Breast epithelium (tissue), 4 donors: ENCODE measurements at regions not wholly inside any gene's neighbourhood (a gene's known extent, or its start where the extent isn't known, plus 50 kb on each side); places are given as distances from the start of the nearest gene placed in this dataset.

Experiments
- DNase-seq, 2 donors: peaks; one replicate each; pipeline ENCODE4 v3.0.0-alpha.2; 2019; ENCODE audit warnings: low spot score in 2 of 2
- H3K27ac ChIP-seq, 2 donors: fragments of 200-600 bp; sonication (generic) in 1 of 2; one replicate each; pipeline ENCODE4 v1.5.1; 2016 to 2019; ENCODE audit warnings: mild to moderate bottlenecking in 1 of 2
- H3K27me3 ChIP-seq, 2 donors: fragments of 200-600 bp; sonication (generic) in 1 of 2; one replicate each; pipeline versions ENCODE4 v1.5.1 to v1.6.0; 2017 to 2019; ENCODE audit warnings: control low read depth in 1 of 2, mild to moderate bottlenecking in 1 of 2
- H3K36me3 ChIP-seq: fragments of 200-600 bp; one replicate; pipeline ENCODE4 v1.5.1; 2019
- H3K4me1 ChIP-seq, 2 donors: fragments of 200-600 bp; sonication (generic); one replicate each; pipeline ENCODE4 v1.5.1; 2016 to 2019; ENCODE audit warnings: control low read depth in 1 of 2
- H3K4me3 ChIP-seq, 3 donors: fragments of 200-600 bp; sonication (generic); 1 replicate in 2 of 3; 2 replicates in 1 of 3; pipeline ENCODE4 v1.5.1; 2016 to 2019; ENCODE audit warnings: mild to moderate bottlenecking in 3 of 3, moderate library complexity in 2 of 3
- H3K9me3 ChIP-seq, 2 donors: fragments of 200-600 bp; sonication (generic) in 1 of 2; one replicate each; pipeline ENCODE4 v1.5.1; 2016 to 2019; ENCODE audit warnings: control low read depth in 1 of 2
- CTCF ChIP-seq, 3 donors: fragments of 450-650 bp; IDR thresholded peaks; one replicate each; pipeline ENCODE4 v1.5.1; 2016 to 2017; ENCODE audit warnings: antibody characterized with exemption in 3 of 3, mild to moderate bottlenecking in 3 of 3, moderate library complexity in 3 of 3
- POLR2A ChIP-seq: fragments of 450-650 bp; IDR thresholded peaks from one replicate; pipeline ENCODE4 v1.6.1; 2016; ENCODE audit warnings: antibody characterized with exemption, mild to moderate bottlenecking, moderate library complexity
- POLR2AphosphoS5 ChIP-seq, 3 donors: sonication (generic); formaldehyde crosslinking; IDR thresholded peaks; one replicate each; pipeline ENCODE4 v1.6.1; 2017; ENCODE audit warnings: antibody characterized with exemption in 3 of 3
- intact Hi-C: fragments of 100-400 bp; cut with DNase I; formaldehyde crosslinking; loops from one replicate; pipeline ENCODE4 v1.15.1; 2023; ENCODE audit warnings: low total_unique reads

- H3K36me3 ChIP-seq = no peaks in the 10 kb centered on the region
- intact Hi-C loops = no loop called here
- no peak overlapping the region for H3K4me3 ChIP-seq
- no peak for TF ChIP-seq POLR2A
- TF ChIP-seq POLR2AphosphoS5 (IDR thresholded peaks at IDR 0.05) = no peak
- TF ChIP-seq CTCF (IDR thresholded peaks at IDR 0.05) = no peak
- DNase-seq = no peak
- no peaks in the 10 kb centered on the region for H3K27me3 ChIP-seq
- no peaks in the 10 kb centered on the region for H3K4me1 ChIP-seq
- H3K9me3 ChIP-seq = no peaks in the 10 kb centered on the region
- no peak overlapping the region for H3K27ac ChIP-seq
Measured at GRCh38 chr6:100980949-100981348, 99.8 kb upstream of the ASCC3 start.

GRCh38 chr6:100986921-100987320, 105.8 kb upstream of the ASCC3 start:
- no peak for DNase-seq
- TF ChIP-seq POLR2A (no peak), CTCF (IDR thresholded peaks at IDR 0.05) (no peak), POLR2AphosphoS5 (IDR thresholded peaks at IDR 0.05) (no peak)

GRCh38 chr6:100987556-100987955, 106.4 kb upstream of the ASCC3 start:
- H3K9me3 ChIP-seq = no peaks in the 10 kb centered on the region
- no peak for DNase-seq
- H3K36me3 ChIP-seq = no peaks in the 10 kb centered on the region
- H3K4me1 ChIP-seq = no peaks in the 10 kb centered on the region
- no peak overlapping the region for H3K27ac ChIP-seq
- no peak overlapping the region for H3K4me3 ChIP-seq
- TF ChIP-seq POLR2A (no peak), POLR2AphosphoS5 (IDR thresholded peaks at IDR 0.05) (no peak), CTCF (IDR thresholded peaks at IDR 0.05) (no peak)
- H3K27me3 ChIP-seq = no peaks in the 10 kb centered on the region
- intact Hi-C loops = no loop called here

More at GRCh38 chr6:100986921-100987320, 105.8 kb upstream of the ASCC3 start:
- intact Hi-C loops = no loop called here
- Histone ChIP-seq H3K27ac (no peak overlapping the region), H3K4me1 (no peaks in the 10 kb centered on the region), H3K9me3 (no peaks in the 10 kb centered on the region), H3K4me3 (no peak overlapping the region), H3K27me3 (no peaks in the 10 kb centered on the region), H3K36me3 (no peaks in the 10 kb centered on the region)

GRCh38 chr6:100988391-100988984, 107.4 kb upstream of the ASCC3 start:
- no peak for DNase-seq
- no peak for TF ChIP-seq CTCF (IDR thresholded peaks at IDR 0.05)
- Histone ChIP-seq H3K36me3 (no peaks in the 10 kb centered on the region), H3K27me3 (no peaks in the 10 kb centered on the region), H3K4me1 (no peaks in the 10 kb centered on the region), H3K4me3 (no peak overlapping the region), H3K27ac (no peak overlapping the region), H3K9me3 (no peaks in the 10 kb centered on the region)
- intact Hi-C loops = no loop called here

GRCh38 chr6:100990070-100990469, 108.9 kb upstream of the ASCC3 start:
- no peak for DNase-seq
- Histone ChIP-seq H3K27ac (no peak overlapping the region), H3K9me3 (no peaks in the 10 kb centered on the region), H3K4me1 (no peaks in the 10 kb centered on the region), H3K36me3 (no peaks in the 10 kb centered on the region), H3K27me3 (no peaks in the 10 kb centered on the region), H3K4me3 (no peak overlapping the region)
- intact Hi-C loops = no loop called here
- no peak for TF ChIP-seq POLR2AphosphoS5 (IDR thresholded peaks at IDR 0.05)
- TF ChIP-seq POLR2A = no peak
- TF ChIP-seq CTCF (IDR thresholded peaks at IDR 0.05) = no peak
